ENCODE measurements at regions not wholly inside any gene's neighbourhood (a gene's known extent, or its start where the extent isn't known, plus 50 kb on each side); places are given as distances from the start of the nearest gene placed in this dataset.
"Not testable (repeated sequence)": the region's sequence is repeated elsewhere in the genome, so short reads cannot be mapped to it uniquely, and the experiment has no call there.

DNA sequence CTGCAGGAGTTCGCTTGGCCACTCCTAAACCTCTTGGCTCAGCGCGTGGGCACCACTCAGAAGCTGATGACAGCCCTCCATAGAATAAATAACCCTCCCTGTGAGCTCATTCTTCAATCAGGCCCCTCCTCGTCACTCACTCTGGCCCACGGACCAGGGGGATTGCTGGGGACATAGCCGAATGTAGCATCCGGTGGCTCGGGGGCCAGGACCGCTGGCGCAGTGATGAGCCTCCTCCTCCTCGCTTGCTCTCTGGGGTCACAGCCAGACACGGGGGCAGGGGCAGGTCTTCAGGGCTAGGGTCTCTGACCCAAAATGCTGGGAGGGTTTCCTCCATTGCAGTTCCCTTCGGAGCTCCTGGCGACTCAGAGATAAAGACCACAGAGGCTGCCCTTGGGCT lies 79.9 kb downstream of the TFAP2C start:
- Histone ChIP-seq H3K27me3 (ENCODE audit: control insufficient read depth, insufficient read depth, low read length) (no peaks in the 10 kb centered on the region), H3K4me3 (ENCODE audit: low read length in 3 of 3) (no peak overlapping the region), H3K27ac (ENCODE audit: low read depth in 2 of 2, low read length in 2 of 2) (no peak overlapping the region), H3K9ac (ENCODE audit: low read length in 3 of 3) (no peak overlapping the region), H3K9me3 (ENCODE audit: control insufficient read depth in 2 of 3, insufficient read depth in 1 of 3, low read length in 3 of 3) (no peaks in the 10 kb centered on the region), H3K36me3 (ENCODE audit: control insufficient read depth in 2 of 3, insufficient read depth in 3 of 3, low read length in 3 of 3) (no peaks in the 10 kb centered on the region), H3K4me1 (ENCODE audit: control insufficient read depth in 2 of 3, insufficient read depth in 2 of 3, low read depth in 1 of 3, low read length in 3 of 3) (no peaks in the 10 kb centered on the region)
- intact Hi-C loops (cut with DNase I), result no loop called here
- TF ChIP-seq, protein P1, sequence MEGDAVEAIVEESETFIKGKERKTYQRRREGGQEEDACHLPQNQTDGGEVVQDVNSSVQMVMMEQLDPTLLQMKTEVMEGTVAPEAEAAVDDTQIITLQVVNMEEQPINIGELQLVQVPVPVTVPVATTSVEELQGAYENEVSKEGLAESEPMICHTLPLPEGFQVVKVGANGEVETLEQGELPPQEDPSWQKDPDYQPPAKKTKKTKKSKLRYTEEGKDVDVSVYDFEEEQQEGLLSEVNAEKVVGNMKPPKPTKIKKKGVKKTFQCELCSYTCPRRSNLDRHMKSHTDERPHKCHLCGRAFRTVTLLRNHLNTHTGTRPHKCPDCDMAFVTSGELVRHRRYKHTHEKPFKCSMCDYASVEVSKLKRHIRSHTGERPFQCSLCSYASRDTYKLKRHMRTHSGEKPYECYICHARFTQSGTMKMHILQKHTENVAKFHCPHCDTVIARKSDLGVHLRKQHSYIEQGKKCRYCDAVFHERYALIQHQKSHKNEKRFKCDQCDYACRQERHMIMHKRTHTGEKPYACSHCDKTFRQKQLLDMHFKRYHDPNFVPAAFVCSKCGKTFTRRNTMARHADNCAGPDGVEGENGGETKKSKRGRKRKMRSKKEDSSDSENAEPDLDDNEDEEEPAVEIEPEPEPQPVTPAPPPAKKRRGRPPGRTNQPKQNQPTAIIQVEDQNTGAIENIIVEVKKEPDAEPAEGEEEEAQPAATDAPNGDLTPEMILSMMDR (IDR thresholded peaks at IDR 0.05; ENCODE audit: borderline replicate concordance, extremely low read depth, insufficient read depth), result no peak
- FAIRE-seq (no peak), DNase-seq (peak in 1 of 5 donors; percentile 46)

DNA sequence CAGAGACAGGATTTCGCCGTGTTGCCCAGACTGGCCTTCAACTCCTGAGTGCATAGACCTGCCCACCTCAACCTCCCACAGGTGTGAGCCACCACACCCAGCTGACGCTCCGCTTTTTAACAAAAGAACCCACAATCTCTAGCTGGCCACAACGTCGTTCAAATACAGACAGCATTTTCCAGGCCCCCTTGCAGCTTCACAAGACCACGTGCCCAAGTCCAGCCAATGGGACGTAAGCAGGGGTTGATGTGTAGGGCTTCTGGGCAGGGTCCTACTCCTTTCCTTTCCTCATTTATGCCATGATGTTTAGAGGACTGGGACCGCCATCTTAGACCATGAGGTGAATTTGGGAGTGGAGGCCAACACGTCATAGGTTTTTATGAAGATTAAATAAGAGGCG lies 81.0 kb downstream of the TFAP2C start:
- no peak for FAIRE-seq
- H3K4me1 ChIP-seq (ENCODE audit: control insufficient read depth in 2 of 3, insufficient read depth in 2 of 3, low read depth in 1 of 3, low read length in 3 of 3), result no peaks in the 10 kb centered on the region
- no peaks in the 10 kb centered on the region for H3K36me3 ChIP-seq (ENCODE audit: control insufficient read depth in 2 of 3, insufficient read depth in 3 of 3, low read length in 3 of 3)
- H3K4me3 ChIP-seq (ENCODE audit: low read length in 3 of 3), result no peak overlapping the region
- intact Hi-C loops (cut with DNase I), result no loop called here
- H3K27ac ChIP-seq (ENCODE audit: low read depth in 2 of 2, low read length in 2 of 2), result no peak overlapping the region
- peak in 1 of 5 donors; percentile 15 for DNase-seq
- no peak overlapping the region for H3K9ac ChIP-seq (ENCODE audit: low read length in 3 of 3)
- TF ChIP-seq, protein P1 (IDR thresholded peaks at IDR 0.05; ENCODE audit: borderline replicate concordance, extremely low read depth, insufficient read depth), result no peak
- H3K27me3 ChIP-seq (ENCODE audit: control insufficient read depth, insufficient read depth, low read length), result no peaks in the 10 kb centered on the region
- H3K9me3 ChIP-seq (ENCODE audit: control insufficient read depth in 2 of 3, insufficient read depth in 1 of 3, low read length in 3 of 3), result no peaks in the 10 kb centered on the region

DNA sequence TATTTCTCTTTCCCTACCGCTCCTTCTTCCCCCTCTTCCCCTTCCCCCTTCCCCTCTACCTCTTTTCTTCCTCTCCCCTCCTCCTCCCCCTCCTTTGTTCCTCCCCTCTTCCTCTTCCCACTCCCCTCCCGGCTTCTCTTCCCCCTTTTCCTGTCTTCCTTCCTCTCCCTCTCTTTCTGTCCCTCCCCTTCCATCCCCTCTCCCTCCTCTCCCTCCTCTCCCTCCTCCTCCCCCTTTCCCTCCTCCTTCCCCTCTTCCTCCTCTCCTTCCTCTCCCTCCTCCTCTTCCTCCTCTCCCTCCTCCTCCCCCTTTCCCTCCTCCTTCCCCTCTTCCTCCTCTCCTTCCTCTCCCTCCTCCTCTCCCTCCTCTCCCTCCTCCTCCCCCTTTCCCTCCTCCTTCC lies 81.5 kb downstream of the TFAP2C start:
- FAIRE-seq; H3K36me3 ChIP-seq (ENCODE audit: control insufficient read depth in 2 of 3, insufficient read depth in 3 of 3, low read length in 3 of 3); H3K4me3 ChIP-seq (ENCODE audit: low read length in 3 of 3); H3K9ac ChIP-seq (ENCODE audit: low read length in 3 of 3); DNase-seq; intact Hi-C loops (cut with DNase I); H3K27ac ChIP-seq (ENCODE audit: low read depth in 2 of 2, low read length in 2 of 2); H3K4me1 ChIP-seq (ENCODE audit: control insufficient read depth in 2 of 3, insufficient read depth in 2 of 3, low read depth in 1 of 3, low read length in 3 of 3); H3K9me3 ChIP-seq (ENCODE audit: control insufficient read depth in 2 of 3, insufficient read depth in 1 of 3, low read length in 3 of 3); H3K27me3 ChIP-seq (ENCODE audit: control insufficient read depth, insufficient read depth, low read length): not testable (repeated sequence)

DNA sequence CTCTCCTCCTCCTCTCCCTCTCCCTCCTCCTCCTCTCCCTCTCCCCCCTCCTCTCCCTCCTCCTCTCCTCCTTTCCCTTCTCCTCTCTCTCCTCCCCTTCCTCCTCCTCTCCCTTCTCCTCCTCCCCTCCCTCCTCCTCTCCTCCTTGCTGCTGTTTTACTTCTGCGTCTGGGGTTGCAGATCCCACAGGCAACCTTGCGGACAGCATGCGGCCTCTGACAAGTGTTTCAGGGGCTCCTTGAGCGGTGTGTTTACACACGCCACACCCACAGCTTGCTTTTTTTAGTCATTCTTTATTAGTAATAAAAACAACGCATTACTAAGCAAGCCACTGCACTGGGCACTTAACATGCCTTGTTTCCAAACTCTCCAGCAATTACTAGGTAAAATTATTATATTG lies 81.9 kb downstream of the TFAP2C start:
- Histone ChIP-seq H3K4me3 (ENCODE audit: low read length in 3 of 3) (no peak overlapping the region), H3K27me3 (ENCODE audit: control insufficient read depth, insufficient read depth, low read length) (no peaks in the 10 kb centered on the region), H3K27ac (ENCODE audit: low read depth in 2 of 2, low read length in 2 of 2) (no peak overlapping the region), H3K4me1 (ENCODE audit: control insufficient read depth in 2 of 3, insufficient read depth in 2 of 3, low read depth in 1 of 3, low read length in 3 of 3) (no peaks in the 10 kb centered on the region), H3K36me3 (ENCODE audit: control insufficient read depth in 2 of 3, insufficient read depth in 3 of 3, low read length in 3 of 3) (no peaks in the 10 kb centered on the region), H3K9me3 (ENCODE audit: control insufficient read depth in 2 of 3, insufficient read depth in 1 of 3, low read length in 3 of 3) (no peaks in the 10 kb centered on the region), H3K9ac (ENCODE audit: low read length in 3 of 3) (no peak overlapping the region)
- FAIRE-seq (no peak), DNase-seq (peak in 1 of 5 donors; percentile 26)
- TF ChIP-seq, protein P1 (IDR thresholded peaks at IDR 0.05; ENCODE audit: borderline replicate concordance, extremely low read depth, insufficient read depth), result no peak
- intact Hi-C loops (cut with DNase I), result no loop called here

All from kidney (tissue), 13 donors.